ENCODE measurements at regions not wholly inside any gene's neighbourhood (a gene's known extent, or its start where the extent isn't known, plus 50 kb on each side); places are given as distances from the start of the nearest gene placed in this dataset.
"Not testable (repeated sequence)": the region's sequence is repeated elsewhere in the genome, so short reads cannot be mapped to it uniquely, and the experiment has no call there.

- Mint-ChIP-seq H3K27me3 (no peaks in the 10 kb centered on the region), H3K4me1 (peaks cover 93% of the 10 kb centered on the region), H3K9me3 (ENCODE audit: insufficient read depth) (no peaks in the 10 kb centered on the region), H3K4me3 (peak overlapping the region; percentile 30), H3K27ac (peak overlapping the region; percentile 86)
- 41% methylated on average over 8 of the region's 11 CpGs for WGBS (ENCODE audit: insufficient coverage)
- no peaks in the 10 kb centered on the region for H3K36me3 ChIP-seq (replicated peaks in 1 of 2; ENCODE audit: control extremely low read depth in 1 of 2, control insufficient read depth in 1 of 2, extremely low read depth in 1 of 2, insufficient read depth in 2 of 2, low read length in 1 of 2)
- TF ChIP-seq CTCF (IDR thresholded peaks at IDR 0.05) (no peak), EZH2 (IDR thresholded peaks at IDR 0.05; ENCODE audit: borderline replicate concordance, insufficient read depth, low read depth, low read length, poor library complexity, severe bottlenecking) (no peak)
- no peaks in the 10 kb centered on the region for H4K20me1 ChIP-seq (ENCODE audit: control insufficient read depth, insufficient read depth, low read length, poor library complexity, severe bottlenecking)
- ChIA-PET POLR2A (interaction anchor here (0.9 to 1.4 kb wide), 3 partner anchors 32 to 64 kb away, joined by 3 read pairs; no protein-coding TSS in a partner anchor), CTCF (interaction anchor here (0.9 to 6.3 kb wide), 9 partner anchors 11 to 101 kb away, joined by 3 to 44 read pairs (median 4); no protein-coding TSS in a partner anchor)
- peak; percentile 38 for ATAC-seq (ENCODE audit: low read depth)
- intact Hi-C loops (cut with micrococcal nuclease): loop anchor here (2.0 to 5.0 kb wide), 2 partner anchors 15 to 40 kb away; no protein-coding TSS in a partner anchor
- no peaks in the 10 kb centered on the region for H3K79me2 ChIP-seq (ENCODE audit: control insufficient read depth, insufficient read depth, low read length)
- peaks cover 25 to 71% of the 10 kb centered on the region in 2 donors for H3K4me1 ChIP-seq (ENCODE audit: control insufficient read depth in 2 of 2, insufficient read depth in 2 of 2, low read length in 2 of 2)
- H3K9ac ChIP-seq (ENCODE audit: low read length): no peak overlapping the region
- DNase-seq: peak; percentile 52
- no peaks in the 10 kb centered on the region for H3K27me3 ChIP-seq (replicated peaks in 1 of 4; ENCODE audit: control extremely low read depth in 1 of 4, control insufficient read depth in 3 of 4, insufficient read depth in 4 of 4, low read length in 3 of 4)
- H3K4me3 ChIP-seq (ENCODE audit: control extremely low read depth in 1 of 5, extremely low read depth in 1 of 5, insufficient read depth in 1 of 5, low read depth in 2 of 5, low read length in 4 of 5): no peak overlapping the region
- peak overlapping the region; percentile 18 for H2AFZ ChIP-seq (ENCODE audit: insufficient read depth, low read depth, low read length, poor library complexity, severe bottlenecking)
- peak overlapping the region; percentile 16 to 26 for H3K27ac ChIP-seq (ENCODE audit: low read length in 2 of 2)
- peak overlapping the region; percentile 19 for H3K4me2 ChIP-seq (replicated peaks; ENCODE audit: low read depth, low read length, poor library complexity, severe bottlenecking)
- H3K9me3 ChIP-seq (ENCODE audit: control extremely low read depth in 1 of 3, control insufficient read depth in 2 of 3, insufficient read depth in 1 of 3, low read length in 2 of 3): no peaks in the 10 kb centered on the region
These were observed 97.1 kb downstream of the DAD1 start for GRCh38 chr14:22491683-22492621.

- CTCF ChIA-PET: interaction anchor here (1.0 to 6.3 kb wide), 3 partner anchors 8 to 65 kb away, joined by 3 to 44 read pairs (median 8); no protein-coding TSS in a partner anchor
- not testable (repeated sequence) for H3K79me2 ChIP-seq (ENCODE audit: control insufficient read depth, insufficient read depth, low read length); H3K27me3 Mint-ChIP-seq; H2AFZ ChIP-seq (ENCODE audit: insufficient read depth, low read depth, low read length, poor library complexity, severe bottlenecking); DNase-seq; ATAC-seq (ENCODE audit: low read depth); H3K36me3 ChIP-seq (replicated peaks in 1 of 2; ENCODE audit: control extremely low read depth in 1 of 2, control insufficient read depth in 1 of 2, extremely low read depth in 1 of 2, insufficient read depth in 2 of 2, low read length in 1 of 2); H4K20me1 ChIP-seq (ENCODE audit: control insufficient read depth, insufficient read depth, low read length, poor library complexity, severe bottlenecking); H3K9me3 Mint-ChIP-seq (ENCODE audit: insufficient read depth); H3K9ac ChIP-seq (ENCODE audit: low read length); H3K27me3 ChIP-seq (replicated peaks in 1 of 4; ENCODE audit: control extremely low read depth in 1 of 4, control insufficient read depth in 3 of 4, insufficient read depth in 4 of 4, low read length in 3 of 4); H3K9me3 ChIP-seq (ENCODE audit: control extremely low read depth in 1 of 3, control insufficient read depth in 2 of 3, insufficient read depth in 1 of 3, low read length in 2 of 3)
- peaks cover 90% of the 10 kb centered on the region for H3K4me1 Mint-ChIP-seq
- Histone ChIP-seq H3K4me3 (ENCODE audit: control extremely low read depth in 1 of 5, extremely low read depth in 1 of 5, insufficient read depth in 1 of 5, low read depth in 2 of 5, low read length in 4 of 5) (peak overlapping the region in 2 of 5 experiments; percentile 2 to 14), H3K27ac (ENCODE audit: low read length in 2 of 2) (peak overlapping the region; percentile 20 to 51), H3K4me2 (replicated peaks; ENCODE audit: low read depth, low read length, poor library complexity, severe bottlenecking) (peak overlapping the region; percentile 32), H3K4me1 (ENCODE audit: control insufficient read depth in 2 of 2, insufficient read depth in 2 of 2, low read length in 2 of 2) (peaks cover 18 to 63% of the 10 kb centered on the region in 2 donors)
- POLR2A ChIA-PET: interaction anchor here (1.2 to 1.3 kb wide), 2 partner anchors 11 to 42 kb away, joined by 3 to 5 read pairs; no protein-coding TSS in a partner anchor
- H3K4me3 Mint-ChIP-seq: peak overlapping the region; percentile 77
- WGBS (ENCODE audit: insufficient coverage): no CpG with 5 or more reads among the region's 3 CpGs
- intact Hi-C loops (cut with micrococcal nuclease): loop anchor here (2.0 to 5.0 kb wide), 2 partner anchors 14 to 41 kb away; no protein-coding TSS in a partner anchor
- peak overlapping the region; percentile 86 for H3K27ac Mint-ChIP-seq
These were observed 98.0 kb downstream of the DAD1 start for GRCh38 chr14:22491053-22491452.
